T-helper 2 cell treated with Interferon-gamma antibody and Interleukin-4, amounts not matched to agents 5 μg/mL and 100 μg/mL, for 36 hours (primary cell): ENCODE measurements at regions not wholly inside any gene's neighbourhood (a gene's known extent, or its start where the extent isn't known, plus 50 kb on each side); places are given as distances from the start of the nearest gene placed in this dataset.
"Not testable (repeated sequence)": the region's sequence is repeated elsewhere in the genome, so short reads cannot be mapped to it uniquely, and the experiment has no call there.

Experiments used
- DNase-seq: peaks from one replicate; pipeline ENCODE4 v3.0.0; 2021; ENCODE audit warnings: low spot score
- H3K27ac Mint-ChIP-seq: one replicate; pipeline ENCODE4 v1.8.0; 2021; ENCODE audit warnings: mild to moderate bottlenecking, mixed read lengths
- H3K27me3 Mint-ChIP-seq: one replicate; pipeline ENCODE4 v1.8.0; 2021; ENCODE audit warnings: low read depth, mixed read lengths
- H3K36me3 Mint-ChIP-seq: one replicate; pipeline ENCODE4 v1.8.0; 2021; ENCODE audit warnings: low read depth, mixed read lengths
- H3K4me1 Mint-ChIP-seq: one replicate; pipeline ENCODE4 v1.8.0; 2021; ENCODE audit warnings: low read depth, mixed read lengths
- H3K4me3 Mint-ChIP-seq: one replicate; pipeline ENCODE4 v1.8.0; 2022; ENCODE audit warnings: mild to moderate bottlenecking, moderate library complexity, mixed read lengths
- H3K9me3 Mint-ChIP-seq: one replicate; pipeline ENCODE4 v1.8.0; 2021; ENCODE audit warnings: mixed read lengths

- not testable (repeated sequence) for H3K27me3 Mint-ChIP-seq, H3K36me3 Mint-ChIP-seq, H3K4me1 Mint-ChIP-seq, H3K9me3 Mint-ChIP-seq
- H3K4me3 Mint-ChIP-seq: peak overlapping the region; percentile 91
- peak; percentile 84 for DNase-seq
- H3K27ac Mint-ChIP-seq: peak overlapping the region; percentile 77
Measured at GRCh38 chr17:45619984-45620405, 129.5 kb upstream of the PLEKHM1 start.

- peak overlapping the region; percentile 91 for H3K4me3 Mint-ChIP-seq
- DNase-seq, H3K4me1 Mint-ChIP-seq, H3K36me3 Mint-ChIP-seq, H3K27me3 Mint-ChIP-seq, H3K9me3 Mint-ChIP-seq, H3K27ac Mint-ChIP-seq: not testable (repeated sequence)
Measured at GRCh38 chr17:45620468-45620867, 129.9 kb upstream of the PLEKHM1 start.

- H3K4me1 Mint-ChIP-seq, H3K27me3 Mint-ChIP-seq, H3K27ac Mint-ChIP-seq, H3K4me3 Mint-ChIP-seq, H3K9me3 Mint-ChIP-seq, H3K36me3 Mint-ChIP-seq, DNase-seq: not testable (repeated sequence)
Measured at GRCh38 chr17:45621087-45621486, 130.6 kb upstream of the PLEKHM1 start.

GRCh38 chr17:45622295-45622694 lies 131.8 kb upstream of the PLEKHM1 start:
- not testable (repeated sequence) for H3K27ac Mint-ChIP-seq, H3K36me3 Mint-ChIP-seq, H3K27me3 Mint-ChIP-seq, H3K4me3 Mint-ChIP-seq, H3K9me3 Mint-ChIP-seq, H3K4me1 Mint-ChIP-seq, DNase-seq

GRCh38 chr17:45628019-45628418 lies 137.5 kb upstream of the PLEKHM1 start:
- no peak for DNase-seq
- Mint-ChIP-seq H3K4me3 (no peak overlapping the region), H3K27me3 (no peaks in the 10 kb centered on the region), H3K4me1 (peaks cover 5% of the 10 kb centered on the region), H3K9me3 (no peaks in the 10 kb centered on the region), H3K27ac (no peak overlapping the region), H3K36me3 (peaks cover 24% of the 10 kb centered on the region)

GRCh38 chr17:45631941-45632340 lies 141.4 kb upstream of the PLEKHM1 start:
- Mint-ChIP-seq H3K36me3 (peaks cover 33% of the 10 kb centered on the region), H3K4me3 (no peak overlapping the region), H3K9me3 (no peaks in the 10 kb centered on the region), H3K27ac (no peak overlapping the region), H3K27me3 (no peaks in the 10 kb centered on the region), H3K4me1 (peaks cover 5% of the 10 kb centered on the region)
- no peak for DNase-seq

- Mint-ChIP-seq H3K27me3 (no peaks in the 10 kb centered on the region), H3K9me3 (no peaks in the 10 kb centered on the region), H3K27ac (no peak overlapping the region), H3K36me3 (peaks cover 9% of the 10 kb centered on the region), H3K4me3 (no peak overlapping the region), H3K4me1 (peaks cover 7% of the 10 kb centered on the region)
- DNase-seq: no peak
Measured at GRCh38 chr17:45639297-45639849, 144.7 kb upstream of the CRHR1 start.

- Mint-ChIP-seq H3K36me3 (peaks cover 9% of the 10 kb centered on the region), H3K9me3 (no peaks in the 10 kb centered on the region), H3K27ac (no peak overlapping the region), H3K4me1 (peaks cover 7% of the 10 kb centered on the region), H3K4me3 (no peak overlapping the region), H3K27me3 (no peaks in the 10 kb centered on the region)
- peak; percentile 51 for DNase-seq
Measured at GRCh38 chr17:45640141-45640850, 143.8 kb upstream of the CRHR1 start.

GRCh38 chr17:45641541-45641940 lies 142.6 kb upstream of the CRHR1 start:
- Mint-ChIP-seq H3K27ac (no peak overlapping the region), H3K4me1 (peaks cover 15% of the 10 kb centered on the region), H3K36me3 (peaks cover 2% of the 10 kb centered on the region), H3K4me3 (no peak overlapping the region), H3K9me3 (no peaks in the 10 kb centered on the region), H3K27me3 (peaks cover 4% of the 10 kb centered on the region)
- DNase-seq: no peak

- H3K4me3 Mint-ChIP-seq: no peak overlapping the region
- H3K36me3 Mint-ChIP-seq: peaks cover 2% of the 10 kb centered on the region
- H3K27ac Mint-ChIP-seq: no peak overlapping the region
- H3K27me3 Mint-ChIP-seq: peaks cover 4% of the 10 kb centered on the region
- H3K9me3 Mint-ChIP-seq: no peaks in the 10 kb centered on the region
- no peak for DNase-seq
- H3K4me1 Mint-ChIP-seq: peaks cover 15% of the 10 kb centered on the region
Measured at GRCh38 chr17:45643591-45643990, 140.5 kb upstream of the CRHR1 start.

GRCh38 chr17:45644637-45645036 lies 139.5 kb upstream of the CRHR1 start:
- H3K9me3 Mint-ChIP-seq, H3K27me3 Mint-ChIP-seq, DNase-seq, H3K36me3 Mint-ChIP-seq, H3K4me3 Mint-ChIP-seq, H3K27ac Mint-ChIP-seq: not testable (repeated sequence)
- H3K4me1 Mint-ChIP-seq: peaks cover 15% of the 10 kb centered on the region

- Mint-ChIP-seq H3K27me3 (peaks cover 4% of the 10 kb centered on the region), H3K4me3 (no peak overlapping the region), H3K9me3 (no peaks in the 10 kb centered on the region), H3K4me1 (peaks cover 9% of the 10 kb centered on the region), H3K36me3 (no peaks in the 10 kb centered on the region), H3K27ac (no peak overlapping the region)
- DNase-seq: no peak
Measured at GRCh38 chr17:45645330-45645729, 138.8 kb upstream of the CRHR1 start.

GRCh38 chr17:45646288-45646988 lies 137.7 kb upstream of the CRHR1 start:
- Mint-ChIP-seq H3K27me3 (peaks cover 4% of the 10 kb centered on the region), H3K4me1 (peaks cover 8% of the 10 kb centered on the region), H3K27ac (no peak overlapping the region), H3K36me3 (no peaks in the 10 kb centered on the region), H3K9me3 (no peaks in the 10 kb centered on the region), H3K4me3 (no peak overlapping the region)
- no peak for DNase-seq

GRCh38 chr17:45648642-45649041 lies 135.5 kb upstream of the CRHR1 start:
- peaks cover 4% of the 10 kb centered on the region for H3K27me3 Mint-ChIP-seq
- H3K4me1 Mint-ChIP-seq: peaks cover 8% of the 10 kb centered on the region
- no peaks in the 10 kb centered on the region for H3K36me3 Mint-ChIP-seq
- no peak for DNase-seq
- H3K27ac Mint-ChIP-seq: no peak overlapping the region
- H3K4me3 Mint-ChIP-seq: no peak overlapping the region
- no peaks in the 10 kb centered on the region for H3K9me3 Mint-ChIP-seq
